ENCODE measurements at regions not wholly inside any gene's neighbourhood (a gene's known extent, or its start where the extent isn't known, plus 50 kb on each side); places are given as distances from the start of the nearest gene placed in this dataset.
"Not testable (repeated sequence)": the region's sequence is repeated elsewhere in the genome, so short reads cannot be mapped to it uniquely, and the experiment has no call there.

DNA sequence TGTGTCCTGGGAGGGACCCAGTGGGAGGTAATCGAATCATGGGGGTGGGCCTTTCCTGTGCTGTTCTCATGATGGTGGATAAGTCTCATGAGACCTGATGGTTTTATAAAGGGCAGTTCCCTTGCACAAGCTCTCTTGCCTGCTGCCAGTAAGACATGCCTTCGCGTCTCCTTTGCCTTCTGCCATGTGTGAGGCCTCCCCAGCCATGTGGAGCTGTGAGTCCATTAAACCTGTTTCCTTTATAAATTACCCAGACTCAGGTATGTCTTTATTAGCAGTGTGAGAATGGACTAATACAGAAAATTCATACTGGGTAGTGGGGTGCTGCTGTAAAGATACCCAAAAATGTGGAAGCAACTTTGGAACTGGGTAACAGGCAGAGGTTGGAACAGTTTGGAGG, 300.0 kb upstream of the ZFP42 start:
- DNase-seq (ENCODE audit: low spot score); intact Hi-C loops (cut with DNase I): not testable (repeated sequence)

DNA sequence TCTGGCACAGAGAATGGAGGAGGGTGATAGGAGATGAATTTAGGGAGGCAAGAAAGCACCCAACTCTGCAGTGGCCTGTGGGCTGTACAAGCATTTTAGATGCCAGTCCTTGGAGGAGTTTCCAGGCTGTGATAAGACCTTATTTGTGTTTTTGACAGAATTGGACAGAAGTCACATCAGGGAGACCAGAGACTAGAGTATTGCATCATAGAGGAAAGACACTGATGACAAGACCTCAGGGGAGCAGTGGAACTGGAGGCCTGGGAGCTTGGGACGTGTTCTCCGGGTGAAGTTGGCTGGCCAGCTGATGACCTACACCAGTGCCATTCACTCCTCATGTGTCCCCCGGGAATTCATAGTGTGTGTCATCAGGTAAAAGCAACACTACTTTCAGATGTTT, 284.0 kb upstream of the ZFP42 start:
- intact Hi-C loops (cut with DNase I), result no loop called here
- DNase-seq (ENCODE audit: low spot score), result no peak

DNA sequence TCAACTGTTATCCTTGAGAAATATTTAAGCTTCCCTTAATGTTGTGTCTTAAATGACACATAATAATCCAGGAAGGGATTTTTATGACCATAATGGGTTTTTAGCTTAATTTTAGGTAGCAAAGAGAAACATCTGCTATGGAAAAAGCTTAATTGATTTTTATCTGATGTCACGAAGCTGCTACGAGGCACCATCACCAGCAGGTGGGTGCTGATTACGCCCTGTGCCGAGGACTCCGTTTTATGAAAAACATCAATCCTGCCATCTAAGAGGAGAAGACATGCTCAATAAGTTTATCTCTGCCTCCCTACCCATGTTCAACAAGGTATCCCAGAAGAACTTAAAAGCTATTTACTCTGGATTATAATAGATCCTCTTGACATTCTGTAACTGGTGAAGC, 280.6 kb upstream of the ZFP42 start:
- no peak for DNase-seq (ENCODE audit: low spot score)
- intact Hi-C loops (cut with DNase I), result no loop called here

DNA sequence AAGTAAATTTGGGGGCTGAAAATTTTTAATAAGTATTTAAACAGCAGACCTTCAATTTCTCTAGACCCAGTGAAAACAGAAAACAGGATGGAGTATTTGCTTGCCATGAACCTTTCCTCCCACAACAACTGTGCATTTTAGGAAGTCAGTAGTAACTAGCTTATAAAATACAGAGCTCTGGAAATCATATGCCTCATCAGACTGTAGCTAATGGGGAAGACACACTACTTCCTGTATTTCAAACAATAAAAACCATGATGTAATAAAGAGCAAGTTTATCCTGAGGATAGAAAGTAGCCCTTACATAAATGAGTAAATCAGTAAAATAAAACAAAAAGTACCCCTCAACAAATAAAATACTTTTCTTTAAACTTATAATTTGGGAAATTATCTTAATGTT, 280.1 kb upstream of the ZFP42 start:
- intact Hi-C loops (cut with DNase I), result no loop called here
- no peak for DNase-seq (ENCODE audit: low spot score)

DNA sequence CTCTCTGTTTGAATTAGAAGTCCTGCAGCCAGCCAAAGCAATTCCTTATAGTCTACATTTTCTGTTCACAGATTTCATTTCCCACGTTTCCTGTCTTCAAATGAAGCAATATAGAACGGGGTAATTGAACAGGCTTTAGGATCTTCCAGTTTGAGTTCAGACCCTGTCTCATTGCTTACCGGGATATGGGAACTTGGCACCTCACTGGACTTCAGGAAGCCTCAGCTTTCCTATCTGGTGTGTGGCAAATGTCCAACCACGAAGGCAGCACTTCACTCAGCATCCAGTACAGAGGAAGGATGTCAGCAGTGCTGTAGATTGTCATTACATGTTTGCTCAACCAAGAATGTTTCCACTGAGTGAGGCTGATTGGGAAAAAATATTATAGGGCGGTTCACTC, 271.1 kb upstream of the ZFP42 start:
- DNase-seq (ENCODE audit: low spot score), result no peak
- intact Hi-C loops (cut with DNase I), result no loop called here

DNA sequence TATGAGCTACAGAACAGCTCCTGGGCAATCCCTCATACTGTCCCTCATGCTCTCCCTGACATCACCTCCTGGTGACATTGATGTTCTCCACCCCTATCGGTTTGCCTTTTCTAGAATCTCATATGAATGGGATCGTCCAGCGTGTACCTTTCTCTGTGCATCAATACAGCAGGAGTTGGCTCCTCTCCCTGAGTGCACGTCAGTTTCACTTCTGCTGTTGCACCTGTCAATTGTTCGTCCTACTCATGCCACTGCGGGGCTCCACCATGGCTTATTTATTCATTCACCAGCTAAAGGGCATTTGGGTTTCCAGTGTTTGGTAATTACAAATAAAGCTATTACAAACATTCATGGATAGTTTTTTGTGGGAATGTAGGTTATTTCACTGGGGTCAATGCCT, 269.1 kb upstream of the ZFP42 start:
- intact Hi-C loops (cut with DNase I), result no loop called here

DNA sequence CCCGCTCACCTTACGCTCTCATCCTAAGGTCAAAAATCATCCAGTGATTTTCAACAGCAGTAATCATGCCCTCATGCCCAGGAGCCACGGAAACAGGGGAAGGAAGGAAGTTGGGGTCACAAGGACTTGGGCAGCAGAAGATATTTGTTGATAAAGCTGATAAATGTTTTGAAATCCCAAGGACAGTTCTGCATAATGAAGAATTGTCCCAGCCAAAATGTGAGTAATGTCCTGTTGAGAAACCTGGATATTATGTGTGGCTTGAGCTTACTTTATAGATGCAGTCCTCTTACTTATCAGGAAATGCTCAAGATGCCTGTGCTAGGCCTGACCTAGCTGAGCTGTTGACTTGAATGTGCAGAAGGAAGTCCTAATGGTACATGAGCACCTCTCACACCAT, 263.0 kb upstream of the ZFP42 start:
- intact Hi-C loops (cut with DNase I), result no loop called here
- DNase-seq (ENCODE audit: low spot score), result no peak

More for the DNA sequence above, 269.1 kb upstream of the ZFP42 start:
- no peak for DNase-seq (ENCODE audit: low spot score)

DNA sequence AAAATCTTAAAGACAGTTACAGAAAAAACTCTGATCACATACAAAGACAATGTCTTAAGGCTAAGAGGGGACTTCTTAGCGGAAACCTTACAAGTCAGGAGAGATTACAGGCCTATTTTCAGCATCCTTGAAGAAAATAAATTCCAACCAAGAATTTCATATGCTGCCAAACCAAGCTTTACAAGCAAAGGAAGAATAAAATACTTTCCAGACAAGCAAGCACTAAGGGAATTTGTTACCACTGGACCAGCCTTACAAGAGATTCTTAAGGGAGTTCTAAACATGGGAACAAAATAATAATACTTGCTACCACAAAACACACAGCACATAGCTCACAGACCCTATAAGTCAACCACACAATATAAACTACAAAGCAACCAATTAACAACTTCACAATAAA, 255.8 kb upstream of the ZFP42 start:
- no peak for DNase-seq (ENCODE audit: low spot score)
- intact Hi-C loops (cut with DNase I), result no loop called here

DNA sequence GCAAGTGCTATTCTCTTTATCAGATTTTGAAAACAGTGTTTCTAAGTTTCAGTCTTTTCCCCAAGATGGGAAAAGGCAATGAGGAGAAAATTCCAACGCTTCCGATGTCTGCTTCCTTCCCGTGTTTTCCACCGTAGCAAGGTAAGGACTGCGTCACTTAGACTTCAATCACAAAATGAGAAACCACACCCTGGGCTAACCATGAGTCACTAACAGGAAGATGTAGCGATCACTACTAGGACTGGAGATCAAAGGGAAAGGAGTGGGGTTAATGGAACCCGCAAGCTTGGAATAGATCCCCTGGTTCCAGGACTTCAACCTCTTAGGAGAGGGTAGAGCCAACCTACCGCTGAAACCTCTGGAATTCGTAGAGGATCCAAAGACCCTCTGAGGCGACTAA, 250.7 kb upstream of the ZFP42 start:
- no peak for DNase-seq (ENCODE audit: low spot score)
- intact Hi-C loops (cut with DNase I), result no loop called here

DNA sequence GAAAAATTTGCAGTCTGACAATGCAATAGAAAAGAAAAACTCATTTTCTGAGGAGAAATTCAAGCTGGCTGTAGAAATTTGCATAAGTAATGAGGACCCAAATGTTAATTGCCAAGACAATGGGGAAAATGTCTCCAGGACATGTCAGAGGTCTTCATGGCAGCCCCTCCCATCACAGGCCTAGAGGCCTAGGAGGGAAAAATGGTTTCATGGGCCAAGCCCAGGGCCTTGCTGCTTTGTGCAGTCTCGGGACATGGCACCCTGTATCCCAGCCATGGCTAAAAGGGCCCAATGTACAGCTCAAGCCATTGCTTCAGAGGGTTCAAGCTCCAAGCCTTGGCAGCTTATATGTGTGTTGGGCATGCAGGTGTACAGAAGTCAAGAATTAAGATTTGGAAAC, 244.9 kb upstream of the ZFP42 start:
- intact Hi-C loops (cut with DNase I), result not testable (repeated sequence)

DNA sequence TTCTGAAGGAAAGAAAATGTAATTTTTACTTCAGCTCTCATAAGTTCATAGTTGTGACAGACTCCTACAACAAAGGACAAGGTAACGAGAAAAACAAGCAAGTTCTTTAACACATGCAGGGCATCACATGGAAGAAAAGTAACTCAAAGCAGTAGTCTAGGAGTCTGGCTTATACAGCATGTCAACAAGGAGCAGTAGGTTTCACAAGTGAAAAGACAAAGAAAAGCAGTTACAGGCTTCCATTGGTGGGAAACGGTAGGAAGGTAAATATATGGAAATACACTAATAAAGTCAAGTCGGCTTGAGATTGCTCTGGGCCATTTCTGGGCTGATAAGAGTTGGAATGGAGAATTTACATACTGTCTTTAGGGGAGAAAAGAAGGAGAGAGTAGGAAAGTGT, 228.4 kb upstream of the ZFP42 start:
- DNase-seq (ENCODE audit: low spot score), result no peak
- intact Hi-C loops (cut with DNase I), result no loop called here

More for the DNA sequence above, 244.9 kb upstream of the ZFP42 start:
- not testable (repeated sequence) for DNase-seq (ENCODE audit: low spot score)

DNA sequence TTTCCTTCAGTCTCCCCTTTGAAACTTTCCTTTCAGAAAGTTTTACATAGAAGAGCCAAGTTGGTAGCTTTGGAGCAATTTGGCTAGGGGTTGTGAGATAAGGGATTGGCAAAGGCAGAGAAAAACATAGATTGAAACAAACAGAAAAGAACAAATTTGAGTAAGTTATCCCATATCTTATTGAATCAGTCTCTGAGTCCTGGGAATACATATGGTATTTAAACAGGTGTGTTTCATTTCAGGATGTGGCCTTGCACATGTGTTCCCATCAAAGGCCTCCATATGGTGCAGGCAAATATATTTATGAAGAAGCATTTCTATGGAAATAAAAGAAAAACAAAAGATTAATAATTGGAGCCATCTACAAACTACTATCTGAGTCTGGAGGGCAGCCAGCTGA, 227.9 kb upstream of the ZFP42 start:
- intact Hi-C loops (cut with DNase I), result no loop called here
- no peak for DNase-seq (ENCODE audit: low spot score)

DNA sequence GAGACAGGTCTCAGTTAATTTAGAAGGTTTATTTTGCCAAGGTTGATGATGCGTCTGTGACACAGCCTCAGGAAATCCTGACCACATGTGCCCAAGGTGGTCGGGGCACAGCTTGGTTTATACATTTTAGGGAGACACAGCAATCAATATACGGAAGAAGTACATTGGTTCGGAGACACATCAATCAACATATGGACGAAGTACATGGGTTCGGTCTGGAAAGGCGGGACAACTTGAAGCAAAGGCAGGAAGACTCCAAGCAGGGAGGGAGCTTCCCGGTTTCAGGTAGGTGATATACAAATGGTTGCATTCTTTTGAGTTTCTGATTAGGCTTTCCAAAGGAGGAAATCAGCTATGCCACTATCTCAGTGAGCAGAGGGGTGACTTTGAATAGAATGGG, 225.2 kb upstream of the ZFP42 start:
- DNase-seq (ENCODE audit: low spot score), result no peak
- intact Hi-C loops (cut with DNase I), result no loop called here

DNA sequence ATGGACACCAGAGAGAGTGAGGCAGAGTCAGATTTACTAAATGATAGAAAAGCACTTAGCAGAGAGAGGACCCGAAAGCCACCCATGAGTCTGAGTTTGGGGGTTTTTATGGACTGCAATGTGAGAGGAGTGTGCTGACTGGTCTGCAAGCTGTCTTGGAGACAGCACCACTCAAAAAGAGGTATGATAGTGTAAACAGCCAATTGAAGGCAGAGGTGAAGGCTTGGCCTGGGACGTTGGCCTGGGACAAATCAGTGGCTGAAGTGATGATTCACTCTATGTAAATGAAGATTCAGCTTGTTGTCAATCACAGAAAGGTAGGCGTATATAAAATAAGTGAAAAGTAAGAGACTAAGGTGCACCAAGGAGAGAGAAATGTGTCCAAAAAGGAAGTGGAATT, 217.6 kb upstream of the ZFP42 start:
- no peak for DNase-seq (ENCODE audit: low spot score)
- intact Hi-C loops (cut with DNase I), result no loop called here

DNA sequence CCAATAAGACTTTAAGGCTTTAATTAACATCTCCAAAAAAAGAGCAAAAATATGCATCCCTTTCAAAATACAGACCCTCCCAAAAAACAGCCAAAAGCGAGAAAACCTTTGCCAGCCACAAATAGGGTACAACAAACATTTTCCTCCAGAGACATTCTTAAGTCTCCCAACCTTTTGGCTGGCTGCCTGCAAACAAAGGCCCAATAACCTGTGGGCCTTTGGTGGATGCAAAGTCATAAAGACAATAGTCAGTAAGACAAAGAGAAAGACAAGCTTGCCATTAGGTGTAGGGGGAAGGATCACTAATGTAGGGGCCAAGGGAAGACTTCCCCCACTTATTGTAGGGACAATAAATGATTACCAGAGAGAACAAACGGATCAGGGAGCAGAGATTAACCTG, 215.5 kb upstream of the ZFP42 start:
- intact Hi-C loops (cut with DNase I), result no loop called here
- no peak for DNase-seq (ENCODE audit: low spot score)

DNA sequence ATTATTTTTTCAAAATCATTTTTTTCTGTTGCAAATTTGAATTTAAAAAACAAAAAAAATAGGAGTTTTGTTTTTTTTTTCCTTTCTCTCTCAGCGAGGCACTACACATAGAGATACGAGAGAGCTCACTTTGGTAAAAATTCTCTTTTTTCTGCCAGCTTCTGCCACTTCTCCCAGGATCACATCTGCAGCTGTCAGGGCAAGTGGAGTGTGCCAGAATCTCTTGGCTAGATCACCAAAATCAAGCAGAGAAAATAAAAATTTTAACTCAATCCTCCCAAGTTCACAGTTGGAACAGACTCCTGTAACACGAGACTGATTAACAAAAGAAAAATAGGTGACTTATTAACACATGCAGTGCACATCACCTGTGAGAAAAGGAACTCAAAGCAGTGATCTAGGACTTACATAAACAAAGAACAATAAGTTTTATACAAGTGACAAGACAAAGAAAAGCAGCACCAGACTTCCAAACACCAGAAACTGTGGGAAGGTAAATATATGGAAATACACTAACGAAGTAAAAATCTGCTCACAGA, 213.2 kb upstream of the ZFP42 start:
- DNase-seq (ENCODE audit: low spot score), result no peak
- intact Hi-C loops (cut with DNase I), result no loop called here

DNA sequence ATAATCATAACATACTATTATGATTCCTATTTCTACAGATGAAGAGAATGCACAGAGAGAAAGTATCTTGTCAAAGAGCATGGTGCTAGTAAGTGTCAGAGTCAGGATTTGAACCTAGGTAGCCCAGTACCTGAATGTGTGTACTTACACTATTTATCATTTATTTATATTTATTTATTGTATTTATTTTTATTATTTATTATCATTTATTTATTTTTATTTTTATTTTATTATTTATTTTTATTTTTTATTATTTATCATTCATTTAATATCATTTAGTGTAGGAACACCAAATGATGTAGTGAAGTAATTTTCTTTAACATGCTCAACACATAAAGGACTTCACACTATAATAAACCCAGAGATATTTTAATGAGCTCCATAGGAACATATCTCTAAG, 209.4 kb upstream of the ZFP42 start:
- intact Hi-C loops (cut with DNase I), result no loop called here
- DNase-seq (ENCODE audit: low spot score), result no peak

DNA sequence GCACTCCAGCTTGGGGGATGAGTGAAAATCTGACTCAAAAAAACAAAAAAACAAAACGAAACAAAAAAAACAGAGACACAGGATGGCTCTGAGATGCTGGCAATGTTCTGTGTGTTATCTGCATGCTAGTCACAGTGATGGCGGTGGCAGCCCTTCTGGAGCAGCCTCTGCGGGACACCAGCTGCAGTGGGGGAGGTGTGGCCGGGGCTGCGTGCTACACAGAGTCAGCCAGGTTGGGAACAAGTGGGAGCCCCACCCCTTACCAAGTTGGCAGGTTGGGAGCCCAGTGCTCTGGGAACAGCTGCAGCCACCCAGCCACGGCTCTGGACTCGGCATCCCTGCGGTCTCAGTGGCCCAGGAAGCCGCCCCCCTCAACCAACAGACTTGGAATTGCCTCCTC, 206.5 kb upstream of the ZFP42 start:
- intact Hi-C loops (cut with DNase I), result no loop called here
- DNase-seq (ENCODE audit: low spot score), result no peak

DNA sequence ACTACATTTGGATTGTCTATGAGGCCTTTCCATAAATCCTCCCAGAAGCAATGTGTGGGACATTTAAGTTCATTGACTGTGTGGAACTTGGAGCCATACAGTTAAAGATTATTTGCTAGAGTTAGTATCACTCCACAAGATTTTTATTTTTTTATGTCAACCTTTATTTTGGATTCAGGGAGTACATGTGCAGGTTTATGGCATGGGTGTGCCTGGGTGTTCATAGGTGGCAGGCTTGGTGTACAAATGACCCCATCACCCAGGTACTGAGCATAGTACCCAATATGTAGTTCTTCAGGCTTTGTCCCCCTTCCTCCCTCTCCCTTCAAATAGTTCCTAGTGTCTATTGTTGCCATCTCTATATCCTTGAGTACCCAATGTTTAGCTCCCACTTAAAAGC, 199.8 kb upstream of the ZFP42 start:
- intact Hi-C loops (cut with DNase I), result no loop called here
- DNase-seq (ENCODE audit: low spot score), result no peak

DNA sequence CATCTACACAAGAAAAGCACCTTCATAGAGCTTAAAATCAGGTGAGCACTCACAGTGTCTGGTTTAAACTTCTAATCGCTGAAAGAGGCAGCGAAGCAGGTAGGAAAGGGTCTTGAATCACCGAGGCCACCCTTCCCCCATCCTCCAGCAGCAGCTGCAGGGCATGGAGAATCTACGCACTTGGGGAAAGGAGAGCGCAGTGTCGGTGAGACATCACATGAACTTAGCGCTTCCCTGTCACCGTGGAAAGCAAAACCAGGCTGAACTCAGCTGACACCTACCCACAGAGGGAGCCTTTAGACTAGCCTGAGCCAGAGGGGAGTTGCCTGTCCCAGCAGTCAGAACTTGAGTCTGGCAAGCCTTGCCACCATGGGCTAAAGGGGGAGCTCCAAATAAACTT, 197.2 kb upstream of the ZFP42 start:
- intact Hi-C loops (cut with DNase I), result no loop called here
- DNase-seq (ENCODE audit: low spot score), result no peak

DNA sequence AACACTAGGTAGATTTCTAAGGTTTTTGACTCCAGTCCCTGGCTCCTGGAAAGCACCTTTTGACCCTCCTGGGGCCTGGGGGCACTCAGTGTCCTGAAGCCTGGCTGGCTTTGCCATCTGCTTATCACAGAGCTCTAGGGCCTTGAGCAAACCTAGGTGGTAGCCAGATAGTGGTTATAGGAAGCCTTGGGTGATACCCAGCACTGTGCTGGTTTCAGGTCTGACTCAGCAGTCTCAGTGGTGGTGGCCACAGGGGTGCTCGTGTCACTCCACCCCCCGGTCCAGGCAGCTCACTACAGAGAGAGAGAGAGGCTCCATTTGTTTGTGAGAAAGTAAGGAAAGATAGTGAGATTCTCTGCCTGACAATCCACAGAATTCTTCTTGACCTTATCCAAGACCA, 195.8 kb upstream of the ZFP42 start:
- intact Hi-C loops (cut with DNase I), result no loop called here
- DNase-seq (ENCODE audit: low spot score), result no peak

DNA sequence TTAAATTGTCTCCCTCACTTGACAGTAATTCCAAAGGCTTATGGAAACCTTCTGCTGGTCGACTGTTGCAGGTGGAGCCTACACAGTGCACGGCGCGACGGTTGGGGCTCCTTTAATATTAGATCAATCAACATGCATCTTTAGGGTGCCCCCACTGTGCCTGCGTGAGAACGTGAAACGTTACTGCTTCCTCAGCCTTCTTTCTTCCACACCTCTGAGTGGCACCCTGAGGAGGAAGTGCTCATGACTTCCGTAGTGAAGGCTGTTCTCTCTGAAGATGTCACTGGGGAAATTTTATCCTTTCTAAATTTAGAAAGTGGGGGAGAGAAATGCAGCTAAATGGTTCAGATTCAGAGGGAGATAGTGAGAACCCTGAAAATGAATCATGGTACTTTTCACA, 184.0 kb upstream of the ZFP42 start:
- intact Hi-C loops (cut with DNase I), result no loop called here
- DNase-seq (ENCODE audit: low spot score), result no peak
